ENCODE measurements at regions not wholly inside any gene's neighbourhood (a gene's known extent, or its start where the extent isn't known, plus 50 kb on each side); places are given as distances from the start of the nearest gene placed in this dataset.
"Not testable (repeated sequence)": the region's sequence is repeated elsewhere in the genome, so short reads cannot be mapped to it uniquely, and the experiment has no call there.

- H3K9me3 ChIP-seq (ENCODE audit: control insufficient read depth, low read depth, low read length) = no peaks in the 10 kb centered on the region
- H3K27ac ChIP-seq (ENCODE audit: low read length) = no peak overlapping the region
- no peak overlapping the region for H3K4me3 ChIP-seq (ENCODE audit: low read length)
- DNase-seq = no peak
- no peaks in the 10 kb centered on the region for H3K4me1 ChIP-seq (ENCODE audit: control insufficient read depth, insufficient read depth, low read length)
- no peaks in the 10 kb centered on the region for H3K36me3 ChIP-seq (ENCODE audit: control insufficient read depth, insufficient read depth, low read length)
- H3K27me3 ChIP-seq (ENCODE audit: control insufficient read depth, insufficient read depth, low read length) = no peaks in the 10 kb centered on the region
Measured at GRCh38 chr9:74415995-74416394, 81.1 kb upstream of the RORB start.

GRCh38 chr9:74424488-74424887 is 72.6 kb upstream of the RORB start:
- H3K9me3 ChIP-seq (ENCODE audit: control insufficient read depth, low read depth, low read length); H3K27ac ChIP-seq (ENCODE audit: low read length); H3K4me3 ChIP-seq (ENCODE audit: low read length); H3K4me1 ChIP-seq (ENCODE audit: control insufficient read depth, insufficient read depth, low read length); H3K36me3 ChIP-seq (ENCODE audit: control insufficient read depth, insufficient read depth, low read length); DNase-seq; H3K27me3 ChIP-seq (ENCODE audit: control insufficient read depth, insufficient read depth, low read length): not testable (repeated sequence)
- WGBS (ENCODE audit: insufficient coverage, low lambda C conversion rate) = no CpG with 5 or more reads among the region's 16 CpGs

- Histone ChIP-seq H3K36me3 (ENCODE audit: control insufficient read depth, insufficient read depth, low read length) (no peaks in the 10 kb centered on the region), H3K9me3 (ENCODE audit: control insufficient read depth, low read depth, low read length) (no peaks in the 10 kb centered on the region), H3K4me1 (ENCODE audit: control insufficient read depth, insufficient read depth, low read length) (no peaks in the 10 kb centered on the region), H3K27ac (ENCODE audit: low read length) (no peak overlapping the region), H3K27me3 (ENCODE audit: control insufficient read depth, insufficient read depth, low read length) (no peaks in the 10 kb centered on the region), H3K4me3 (ENCODE audit: low read length) (no peak overlapping the region)
- no peak for DNase-seq
- no CpG with 5 or more reads among the region's 1 CpG for WGBS (ENCODE audit: insufficient coverage, low lambda C conversion rate)
Measured at GRCh38 chr9:74431467-74431866, 65.7 kb upstream of the RORB start.

- H3K36me3 ChIP-seq (ENCODE audit: control insufficient read depth, insufficient read depth, low read length) = no peaks in the 10 kb centered on the region
- no peak for DNase-seq
- no peaks in the 10 kb centered on the region for H3K27me3 ChIP-seq (ENCODE audit: control insufficient read depth, insufficient read depth, low read length)
- H3K9me3 ChIP-seq (ENCODE audit: control insufficient read depth, low read depth, low read length) = no peaks in the 10 kb centered on the region
- H3K27ac ChIP-seq (ENCODE audit: low read length) = no peak overlapping the region
- no peak overlapping the region for H3K4me3 ChIP-seq (ENCODE audit: low read length)
- 86% methylated on average over 1 of the region's 2 CpGs for WGBS (ENCODE audit: insufficient coverage, low lambda C conversion rate)
- H3K4me1 ChIP-seq (ENCODE audit: control insufficient read depth, insufficient read depth, low read length) = no peaks in the 10 kb centered on the region
Measured at GRCh38 chr9:74443036-74443750, 53.9 kb upstream of the RORB start.

- no peaks in the 10 kb centered on the region for H3K9me3 ChIP-seq (ENCODE audit: control insufficient read depth, low read depth, low read length)
- DNase-seq = no peak
- H3K27ac ChIP-seq (ENCODE audit: low read length) = no peak overlapping the region
- H3K4me1 ChIP-seq (ENCODE audit: control insufficient read depth, insufficient read depth, low read length) = no peaks in the 10 kb centered on the region
- WGBS (ENCODE audit: insufficient coverage, low lambda C conversion rate) = no CpG with 5 or more reads among the region's 6 CpGs
- H3K27me3 ChIP-seq (ENCODE audit: control insufficient read depth, insufficient read depth, low read length) = no peaks in the 10 kb centered on the region
- no peak overlapping the region for H3K4me3 ChIP-seq (ENCODE audit: low read length)
- H3K36me3 ChIP-seq (ENCODE audit: control insufficient read depth, insufficient read depth, low read length) = no peaks in the 10 kb centered on the region
Measured at GRCh38 chr9:74444369-74444768, 52.8 kb upstream of the RORB start.

Data from large intestine (tissue), 3 donors.